ENCODE measurements at regions not wholly inside any gene's neighbourhood (a gene's known extent, or its start where the extent isn't known, plus 50 kb on each side); places are given as distances from the start of the nearest gene placed in this dataset.

DNA sequence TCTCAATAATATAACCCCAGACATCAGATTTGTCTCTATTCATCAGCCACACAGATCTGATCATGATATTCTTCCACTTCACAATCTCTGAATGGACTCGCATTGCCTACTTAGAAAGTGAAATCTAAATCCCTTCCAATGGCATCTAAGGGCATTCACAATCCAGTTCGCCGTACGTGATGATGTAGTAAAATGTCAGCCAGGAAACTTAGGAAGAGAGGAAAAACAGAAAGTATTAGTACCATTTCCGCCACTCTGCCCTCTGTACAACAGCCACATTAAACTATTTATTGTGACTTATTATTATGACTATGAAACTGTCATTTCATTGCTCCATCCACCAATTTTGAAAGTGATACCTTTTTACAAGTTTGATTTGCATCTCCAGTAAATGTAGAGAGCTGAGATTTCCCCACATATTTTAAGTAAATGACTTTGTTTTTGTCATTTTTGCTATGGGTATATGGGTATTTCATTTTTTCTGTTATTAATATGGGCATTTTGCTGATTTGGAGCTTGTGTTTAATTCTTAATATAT, 69.4 kb upstream of the SMIM36 start:
- DNase-seq, result peak in 1 of 5 experiments; percentile 46

DNA sequence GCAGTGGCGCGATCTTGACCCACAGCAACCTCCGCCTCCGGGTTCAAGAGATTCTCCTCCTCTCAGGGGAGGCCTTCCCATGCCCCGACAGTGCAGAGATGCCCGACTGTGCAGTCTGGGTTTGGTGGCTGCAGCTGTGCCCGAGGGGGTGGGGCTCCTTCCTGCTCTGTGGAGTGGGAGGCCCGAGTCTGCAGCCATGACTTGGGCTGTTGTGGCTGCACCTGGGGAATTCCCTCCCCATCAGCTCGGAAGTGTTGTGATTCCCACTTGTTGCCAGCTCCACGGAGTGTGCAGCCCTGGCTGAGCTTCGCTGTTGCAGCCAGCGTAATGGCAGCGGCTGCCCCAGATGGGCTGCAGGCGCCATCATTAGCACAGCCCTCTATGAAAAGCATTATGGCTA, 66.4 kb upstream of the SMIM36 start:
- DNase-seq, result peak in 2 of 5 experiments; percentile 19 to 26

DNA sequence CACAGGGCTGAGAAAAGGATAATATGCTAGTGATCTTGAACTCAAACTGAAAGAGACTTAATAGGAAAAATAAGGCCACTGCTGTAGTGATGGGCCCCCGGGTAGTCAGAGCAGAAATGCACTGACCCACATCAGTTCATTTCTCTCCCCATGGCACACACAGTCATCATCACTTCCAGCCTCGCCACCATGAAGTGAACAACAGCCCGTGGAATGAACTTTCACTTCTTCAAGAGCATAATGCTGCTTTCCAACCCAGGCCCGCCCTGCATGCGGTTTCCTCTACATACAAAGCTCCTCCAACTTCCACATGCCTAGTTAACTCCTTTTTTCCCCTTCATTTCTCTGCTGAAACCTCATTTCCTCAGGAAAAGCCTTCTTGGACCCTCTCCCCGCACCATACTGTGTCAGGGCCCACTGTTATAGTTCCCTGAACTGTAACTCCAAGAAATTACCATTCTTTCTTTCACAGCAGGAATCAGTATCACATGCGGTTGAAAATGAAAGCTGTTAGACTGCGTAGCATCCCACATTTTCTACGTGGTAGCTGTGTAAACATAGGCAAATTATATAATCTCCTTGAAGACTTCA, 65.8 kb upstream of the SMIM36 start:
- peak in 3 of 5 experiments; percentile 5 to 47 (median 19) for DNase-seq

DNA sequence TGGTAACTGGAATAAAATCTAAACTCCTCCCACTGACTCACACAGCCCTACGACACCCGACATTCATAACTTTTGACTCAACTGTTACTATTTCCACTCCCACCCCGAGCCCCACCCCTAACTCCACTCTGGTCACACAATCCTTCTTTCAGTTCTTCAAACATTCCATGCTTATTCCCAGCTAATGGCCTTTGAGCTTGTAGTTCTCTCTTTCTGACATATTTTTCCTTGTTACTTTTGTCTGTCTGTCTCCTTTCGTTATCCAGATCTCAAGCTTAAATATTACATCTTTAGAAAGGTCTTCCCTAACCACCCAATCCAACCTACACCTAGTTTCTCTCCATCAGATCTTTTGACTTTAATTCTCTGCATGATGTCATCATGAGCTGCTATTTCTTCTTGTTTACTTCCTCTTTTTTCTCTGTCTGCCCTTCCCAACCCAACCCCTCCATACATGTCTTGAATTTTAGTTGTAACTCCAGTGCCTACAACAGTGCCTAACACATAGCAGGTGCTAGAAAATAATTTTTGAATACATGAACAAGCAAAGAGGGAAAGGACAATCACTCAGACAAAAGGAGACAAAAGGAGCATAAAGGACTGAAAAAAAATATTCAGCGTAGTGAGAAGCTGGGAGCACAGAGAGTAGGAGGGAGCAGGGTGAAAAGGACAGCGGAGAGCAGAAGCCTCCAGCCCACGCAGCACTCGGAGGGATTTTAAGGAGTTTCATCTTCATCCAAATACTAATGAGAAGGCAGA, 65.2 kb upstream of the SMIM36 start:
- DNase-seq, result no peak

DNA sequence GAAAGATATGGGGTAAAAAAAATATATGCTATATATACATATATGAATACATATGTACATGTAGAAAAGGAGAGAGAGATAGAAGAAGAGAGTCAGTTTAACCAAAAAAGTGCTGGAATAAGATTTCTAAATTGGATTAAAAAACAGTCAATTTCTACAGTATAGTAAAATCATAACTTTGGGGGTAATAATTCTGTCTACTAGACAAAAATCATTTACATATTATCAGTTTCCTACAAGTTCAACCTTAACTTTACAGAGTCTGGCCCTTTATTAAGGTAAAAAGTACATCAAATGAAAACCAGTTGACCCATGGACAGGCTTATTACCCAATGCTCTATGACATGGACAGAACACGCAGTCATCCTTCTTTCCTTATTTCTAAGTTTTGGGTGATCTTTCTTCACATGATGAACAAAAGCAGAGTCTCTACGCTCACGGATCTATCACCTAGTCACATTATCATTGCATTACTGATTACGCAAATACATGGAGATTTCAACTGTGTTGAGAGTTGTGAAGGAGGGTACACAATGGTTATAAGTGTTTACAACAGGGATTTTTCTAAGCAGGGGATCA, 63.9 kb upstream of the SMIM36 start:
- no peak for DNase-seq

DNA sequence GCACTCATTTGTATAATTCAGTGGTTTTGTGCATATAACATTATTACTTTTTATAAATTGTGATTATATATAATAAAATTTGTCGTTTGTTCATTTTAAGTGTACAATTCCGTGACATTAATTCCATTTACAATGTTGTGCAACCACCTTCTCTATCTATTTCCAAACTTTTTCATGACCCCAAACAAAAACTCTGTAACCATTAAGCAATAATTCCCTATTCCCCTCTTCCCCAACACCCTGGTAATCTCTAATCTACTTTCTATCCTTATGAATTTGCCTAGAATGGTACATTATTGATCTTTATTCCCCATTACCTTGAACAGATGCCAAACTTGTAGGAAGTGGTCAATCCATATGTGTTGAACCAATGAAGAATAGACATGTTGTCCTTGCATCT, 61.3 kb upstream of the SMIM36 start:
- no peak for DNase-seq

DNA sequence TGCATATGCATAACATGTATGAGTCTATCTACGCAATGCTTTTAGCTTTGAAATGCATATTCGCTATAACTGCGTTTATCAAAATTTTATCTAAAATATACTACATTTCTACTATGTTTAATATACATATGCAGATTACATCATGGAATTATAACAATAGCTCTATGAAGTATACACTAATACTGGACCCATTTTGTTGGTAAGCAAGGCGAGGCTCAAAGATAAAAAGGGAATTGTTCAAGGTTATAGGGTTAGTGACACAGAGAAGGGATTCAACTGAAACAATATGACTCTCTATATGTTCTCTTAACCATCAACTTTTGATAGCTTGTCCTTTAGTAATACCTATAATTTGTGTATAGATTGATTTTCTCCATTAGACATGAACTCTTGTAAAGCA, 60.9 kb upstream of the SMIM36 start:
- no peak for DNase-seq

DNA sequence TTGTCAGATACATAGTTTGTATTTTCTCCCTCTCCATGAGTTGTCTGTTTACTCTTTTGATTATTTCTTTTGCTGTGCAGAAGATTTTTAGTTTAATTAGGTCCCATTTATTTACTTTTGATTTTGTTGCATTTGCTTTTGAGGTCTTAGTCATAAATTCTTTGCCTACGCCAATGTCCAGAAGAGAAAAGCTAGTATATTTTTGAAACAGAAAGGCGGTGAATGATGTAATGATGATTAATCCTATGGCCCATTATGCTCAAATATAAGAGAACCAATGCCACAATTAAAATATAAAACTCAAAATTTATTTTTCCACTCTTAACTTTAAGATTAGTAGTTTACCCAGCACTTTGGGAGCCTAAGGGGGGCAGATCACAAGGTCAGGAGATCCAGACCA, 59.8 kb upstream of the SMIM36 start:
- DNase-seq, result no peak

DNA sequence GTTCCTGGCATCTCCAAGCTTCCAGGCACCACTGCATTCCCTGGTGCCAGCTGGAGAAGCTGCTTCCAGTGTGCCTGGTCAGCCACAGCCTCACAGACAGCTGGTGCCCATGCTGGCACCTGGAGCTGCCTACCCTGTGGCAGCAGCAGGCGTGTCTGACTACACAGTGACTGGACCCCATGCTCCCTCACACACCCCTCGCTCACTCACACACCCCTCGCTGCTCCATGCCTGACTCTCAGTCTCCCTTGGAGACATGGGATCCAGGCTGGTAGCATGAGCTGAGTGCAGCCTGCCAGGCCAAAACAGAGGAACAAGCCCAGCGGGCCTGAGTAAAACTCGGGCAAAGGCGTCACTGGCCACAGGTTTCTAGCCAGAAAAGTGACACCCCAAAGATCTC, 59.1 kb upstream of the SMIM36 start:
- no peak for DNase-seq

DNA sequence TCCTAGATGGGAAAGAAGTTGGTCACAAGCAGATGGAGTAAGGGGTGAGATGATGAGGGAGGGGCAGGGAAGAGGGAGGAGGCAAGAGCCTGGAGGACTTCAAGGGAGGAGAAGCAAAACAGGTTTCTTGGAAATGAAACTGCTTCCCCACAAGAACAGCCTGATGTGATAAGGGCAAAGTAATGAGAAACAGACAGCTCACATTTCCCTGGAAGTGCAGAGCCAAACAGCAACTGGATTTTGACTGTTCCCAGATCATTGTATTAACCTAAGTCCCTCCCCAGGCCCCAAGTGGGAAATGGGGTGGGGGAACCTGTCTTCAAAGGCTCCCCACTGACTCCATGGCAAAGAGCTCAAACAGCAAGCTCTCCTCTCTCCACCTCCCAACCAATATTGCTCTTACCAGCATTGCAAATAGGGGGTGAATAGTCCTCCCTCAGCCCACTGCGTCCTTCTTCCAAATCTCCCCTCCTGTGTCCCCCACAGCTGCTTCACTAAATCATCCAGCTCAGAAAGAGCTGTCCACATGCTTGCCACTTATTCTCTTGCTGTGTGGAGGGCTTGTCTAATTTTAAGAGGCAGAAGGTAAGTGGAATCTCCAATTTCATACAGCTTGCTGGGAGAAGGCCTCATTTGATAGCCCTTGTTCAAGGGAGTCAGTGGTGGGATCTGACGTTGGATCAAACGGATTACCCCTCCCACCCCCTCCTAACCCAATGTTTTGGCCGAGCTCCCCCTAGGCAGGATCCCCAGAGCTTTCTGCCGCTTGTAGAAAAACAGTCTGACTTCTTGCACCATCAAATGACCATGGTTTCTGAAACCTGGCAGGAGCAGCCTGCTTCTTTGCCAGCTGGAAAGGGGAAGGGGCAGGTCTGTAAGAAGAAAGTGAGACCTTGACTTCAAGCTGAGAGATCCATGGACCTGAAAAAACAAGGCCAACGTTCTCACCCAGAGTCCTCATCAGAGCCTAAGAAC, 56.3 kb upstream of the SMIM36 start:
- DNase-seq, result no peak

DNA sequence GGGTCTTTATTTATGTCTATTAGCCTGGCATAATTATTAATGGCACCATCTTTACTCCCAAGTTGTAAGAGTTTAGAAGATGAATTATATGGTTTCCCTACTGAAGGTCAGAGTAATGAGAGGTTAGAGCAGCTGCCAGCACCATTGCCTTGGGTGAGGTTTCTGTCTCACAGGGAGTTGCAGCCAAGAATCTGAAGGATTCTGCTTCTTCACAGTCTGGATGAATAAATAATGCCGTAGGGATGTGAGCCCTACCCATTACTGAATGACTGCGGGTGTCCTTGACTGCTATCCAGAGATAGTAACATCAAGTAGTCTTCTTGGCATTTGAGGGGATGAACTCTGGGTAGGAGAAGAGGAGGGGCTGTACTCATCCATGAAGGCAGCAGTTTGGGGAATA, 52.8 kb upstream of the SMIM36 start:
- DNase-seq, result no peak

DNA sequence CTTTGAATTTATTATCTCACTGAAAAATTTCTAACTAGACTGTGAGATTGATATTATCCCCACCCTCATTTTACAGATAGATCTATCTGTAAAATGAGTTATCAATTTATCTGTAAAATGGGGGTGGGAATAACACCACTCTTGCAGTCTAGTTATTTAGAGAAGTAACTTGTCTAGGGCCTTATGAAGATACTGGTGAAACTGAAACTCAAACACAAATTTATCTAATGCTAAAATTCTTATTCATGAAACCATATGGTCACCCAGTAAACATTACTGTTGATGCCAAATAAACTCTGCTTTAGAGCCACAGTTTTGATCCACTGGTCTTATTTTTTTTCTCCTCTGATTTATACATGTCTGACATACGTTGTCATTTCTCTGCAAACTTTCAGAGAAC, 52.1 kb upstream of the SMIM36 start:
- DNase-seq, result no peak

DNA sequence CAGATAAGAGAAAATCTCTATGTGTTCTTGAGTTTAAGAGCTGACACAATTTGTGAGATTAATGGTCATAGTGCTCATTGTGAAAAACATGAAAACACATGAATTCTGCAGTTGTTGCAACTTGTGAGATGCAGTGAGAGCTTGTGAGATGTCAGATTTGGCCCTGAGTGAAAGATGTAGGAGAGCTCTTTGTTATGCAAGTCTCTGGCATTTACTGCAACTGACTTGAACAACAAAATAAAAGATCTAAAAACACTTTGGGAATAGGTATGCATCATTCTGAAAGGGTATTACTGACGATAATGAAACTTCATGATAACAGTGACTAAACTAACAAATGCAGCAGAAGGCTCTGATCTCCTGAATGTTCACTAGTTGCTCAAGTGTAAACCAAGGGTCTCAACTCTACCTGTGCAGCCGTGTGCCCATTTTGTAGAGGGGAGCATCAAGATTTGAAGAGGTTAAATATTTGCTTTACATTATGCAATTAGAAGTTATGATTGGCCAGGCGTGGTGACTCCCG, 50.8 kb upstream of the SMIM36 start:
- DNase-seq, result peak in 1 of 5 experiments; percentile 35

DNA sequence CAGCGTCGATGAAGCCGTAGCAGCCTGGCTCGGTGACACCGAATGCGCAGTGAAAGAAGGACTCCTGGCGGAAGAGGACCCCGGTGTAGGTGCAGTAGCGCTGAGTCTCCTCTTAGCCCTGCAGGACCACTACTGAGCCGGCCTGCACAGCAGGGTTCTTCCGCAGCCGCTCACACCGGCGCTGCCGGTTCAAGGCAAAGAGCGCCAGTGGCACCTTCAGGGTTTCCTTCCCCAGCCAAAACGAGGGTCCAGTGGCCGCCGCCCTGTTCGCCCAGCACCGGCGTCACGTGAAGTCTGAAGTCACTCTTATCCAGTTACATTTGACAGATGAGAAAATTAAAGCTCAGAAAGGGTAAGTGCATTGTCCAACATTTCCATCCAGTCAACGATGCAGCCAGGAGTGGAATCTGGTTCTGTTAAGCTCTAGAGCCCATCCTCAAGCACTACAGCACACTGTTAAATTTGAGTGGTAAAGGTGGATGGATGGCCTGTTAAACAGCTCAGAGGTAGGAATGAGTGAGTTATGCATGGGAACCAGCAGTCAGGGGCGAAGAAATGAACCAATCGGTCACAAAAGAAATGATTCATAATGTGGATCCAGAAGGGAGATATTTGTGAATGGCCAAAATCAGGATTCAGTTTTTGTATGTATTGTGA, 50.2 kb upstream of the SMIM36 start:
- DNase-seq, result no peak

Data from T-helper 2 cell (primary cell).